Effector memory CD8-positive, alpha-beta T cell (primary cell): ENCODE measurements at regions not wholly inside any gene's neighbourhood (a gene's known extent, or its start where the extent isn't known, plus 50 kb on each side); places are given as distances from the start of the nearest gene placed in this dataset.
A peak's percentile ranks its signal among the peaks of the same experiment; 100 is the strongest.
"Not testable (repeated sequence)": the region's sequence is repeated elsewhere in the genome, so short reads cannot be mapped to it uniquely, and the experiment has no call there.

Experiments used
- ATAC-seq: fragments of 150-1000 bp; cut with Tn5 transposase; replicated peaks from 2 replicates; pipeline ENCODE4 v1.10.0; 2021; ENCODE audit warnings: mild to moderate bottlenecking, moderate library complexity
- DNase-seq, 3 experiments: peaks; one replicate each; pipeline ENCODE4 v3.0.0; 2021
- H3K27ac Mint-ChIP-seq, 2 donors: one replicate each; pipeline ENCODE4 v1.8.0; 2022; ENCODE audit warnings: mild to moderate bottlenecking in 2 of 2, mixed read lengths in 2 of 2, moderate library complexity in 2 of 2
- H3K27me3 Mint-ChIP-seq, 2 donors: one replicate each; pipeline ENCODE4 v1.8.0; 2022; ENCODE audit warnings: mixed read lengths in 2 of 2
- H3K36me3 Mint-ChIP-seq: one replicate; pipeline ENCODE4 v1.8.0; 2022; ENCODE audit warnings: mild to moderate bottlenecking, moderate library complexity, mixed read lengths; ENCODE audit not compliant: insufficient read depth
- H3K4me1 Mint-ChIP-seq, 2 donors: one replicate each; pipeline ENCODE4 v1.8.0; 2022; ENCODE audit warnings: low read depth in 2 of 2, mixed read lengths in 2 of 2
- H3K4me3 Mint-ChIP-seq, 2 donors: one replicate each; pipeline ENCODE4 v1.8.0; 2022; ENCODE audit warnings: mild to moderate bottlenecking in 2 of 2, mixed read lengths in 2 of 2, moderate library complexity in 2 of 2
- H3K9me3 Mint-ChIP-seq, 2 donors: one replicate each; pipeline ENCODE4 v1.8.0; 2022; ENCODE audit warnings: mixed read lengths in 2 of 2

GRCh38 chr9:22170556-22170955 is 161.5 kb upstream of the CDKN2B start:
- no peaks in the 10 kb centered on the region for H3K4me1 Mint-ChIP-seq
- DNase-seq (no peak), ATAC-seq (no peak)
- no peaks in the 10 kb centered on the region for H3K9me3 Mint-ChIP-seq
- peaks cover 0 to 2% of the 10 kb centered on the region in 2 donors for H3K27me3 Mint-ChIP-seq
- no peak overlapping the region for H3K4me3 Mint-ChIP-seq
- H3K36me3 Mint-ChIP-seq = peaks cover 4% of the 10 kb centered on the region
- H3K27ac Mint-ChIP-seq = no peak overlapping the region

GRCh38 chr9:22170990-22171670 is 162.0 kb upstream of the CDKN2B start:
- no peak for ATAC-seq
- H3K9me3 Mint-ChIP-seq = no peaks in the 10 kb centered on the region
- no peak overlapping the region for H3K27ac Mint-ChIP-seq
- peaks cover 0 to 5% of the 10 kb centered on the region in 2 donors for H3K27me3 Mint-ChIP-seq
- DNase-seq = no peak
- peaks cover 0 to 5% of the 10 kb centered on the region in 2 donors for H3K4me1 Mint-ChIP-seq
- H3K36me3 Mint-ChIP-seq = peaks cover 4% of the 10 kb centered on the region
- no peak overlapping the region for H3K4me3 Mint-ChIP-seq

GRCh38 chr9:22171691-22172090 is 162.6 kb upstream of the CDKN2B start:
- peaks cover 4% of the 10 kb centered on the region for H3K36me3 Mint-ChIP-seq
- no peaks in the 10 kb centered on the region for H3K9me3 Mint-ChIP-seq
- peaks cover 0 to 11% of the 10 kb centered on the region in 2 donors for H3K27me3 Mint-ChIP-seq
- DNase-seq (no peak), ATAC-seq (no peak)
- no peak overlapping the region for H3K27ac Mint-ChIP-seq
- H3K4me3 Mint-ChIP-seq = no peak overlapping the region
- H3K4me1 Mint-ChIP-seq = peaks cover 2 to 9% of the 10 kb centered on the region in 2 donors

- H3K27me3 Mint-ChIP-seq = peaks cover 8 to 24% of the 10 kb centered on the region in 2 donors
- H3K27ac Mint-ChIP-seq = no peak overlapping the region
Observed at GRCh38 chr9:22173908-22174307, 164.8 kb upstream of the CDKN2B start.

GRCh38 chr9:22175972-22176545 is 167.0 kb upstream of the CDKN2B start:
- H3K27ac Mint-ChIP-seq = peak overlapping the region in 1 of 2 donors; percentile 12
- ATAC-seq (peak; percentile 19), DNase-seq (no peak)
- peaks cover 24 to 37% of the 10 kb centered on the region in 2 donors for H3K27me3 Mint-ChIP-seq
- H3K9me3 Mint-ChIP-seq = no peaks in the 10 kb centered on the region
- H3K36me3 Mint-ChIP-seq = no peaks in the 10 kb centered on the region
- H3K4me3 Mint-ChIP-seq = no peak overlapping the region
- peaks cover 2 to 9% of the 10 kb centered on the region in 2 donors for H3K4me1 Mint-ChIP-seq

More at GRCh38 chr9:22173908-22174307, 164.8 kb upstream of the CDKN2B start:
- no peaks in the 10 kb centered on the region for H3K9me3 Mint-ChIP-seq
- peaks cover 2 to 9% of the 10 kb centered on the region in 2 donors for H3K4me1 Mint-ChIP-seq
- ATAC-seq (no peak), DNase-seq (no peak)
- H3K36me3 Mint-ChIP-seq = no peaks in the 10 kb centered on the region
- H3K4me3 Mint-ChIP-seq = no peak overlapping the region

GRCh38 chr9:22181021-22181420 is 171.9 kb upstream of the CDKN2B start:
- not testable (repeated sequence) for ATAC-seq, H3K4me1 Mint-ChIP-seq, DNase-seq, H3K27ac Mint-ChIP-seq, H3K4me3 Mint-ChIP-seq, H3K9me3 Mint-ChIP-seq, H3K36me3 Mint-ChIP-seq
- H3K27me3 Mint-ChIP-seq = peaks cover 37 to 42% of the 10 kb centered on the region in 2 donors

- no peak for ATAC-seq
- Mint-ChIP-seq H3K27me3 (peaks cover 15 to 18% of the 10 kb centered on the region in 2 donors), H3K36me3 (no peaks in the 10 kb centered on the region), H3K9me3 (no peaks in the 10 kb centered on the region), H3K4me3 (no peak overlapping the region), H3K27ac (no peak overlapping the region), H3K4me1 (no peaks in the 10 kb centered on the region)
- DNase-seq = no peak
Observed at GRCh38 chr9:22189471-22189870, 180.4 kb upstream of the CDKN2B start.

- H3K4me3 Mint-ChIP-seq, H3K27ac Mint-ChIP-seq, DNase-seq, H3K36me3 Mint-ChIP-seq, H3K4me1 Mint-ChIP-seq, H3K9me3 Mint-ChIP-seq: not testable (repeated sequence)
- peak; percentile 21 for ATAC-seq
- H3K27me3 Mint-ChIP-seq = peaks cover 14 to 29% of the 10 kb centered on the region in 2 donors
Observed at GRCh38 chr9:22197000-22197399, 187.9 kb upstream of the CDKN2B start.

GRCh38 chr9:22198681-22199080 is 189.6 kb upstream of the CDKN2B start:
- Mint-ChIP-seq H3K4me1 (peaks cover 0 to 3% of the 10 kb centered on the region in 2 donors), H3K27ac (no peak overlapping the region), H3K27me3 (peaks cover 23 to 36% of the 10 kb centered on the region in 2 donors), H3K4me3 (no peak overlapping the region), H3K36me3 (no peaks in the 10 kb centered on the region), H3K9me3 (no peaks in the 10 kb centered on the region)
- ATAC-seq = no peak
- DNase-seq = no peak

GRCh38 chr9:22201256-22201655 is 192.2 kb upstream of the CDKN2B start:
- H3K9me3 Mint-ChIP-seq = no peaks in the 10 kb centered on the region
- peaks cover 25 to 26% of the 10 kb centered on the region in 2 donors for H3K27me3 Mint-ChIP-seq
- no peaks in the 10 kb centered on the region for H3K36me3 Mint-ChIP-seq
- no peak for ATAC-seq
- no peak overlapping the region for H3K27ac Mint-ChIP-seq
- peaks cover 0 to 3% of the 10 kb centered on the region in 2 donors for H3K4me1 Mint-ChIP-seq
- DNase-seq = no peak
- no peak overlapping the region for H3K4me3 Mint-ChIP-seq

- peaks cover 11 to 18% of the 10 kb centered on the region in 2 donors for H3K27me3 Mint-ChIP-seq
- ATAC-seq = no peak
- H3K4me1 Mint-ChIP-seq = peaks cover 5 to 6% of the 10 kb centered on the region in 2 donors
- no peak for DNase-seq
- H3K36me3 Mint-ChIP-seq = no peaks in the 10 kb centered on the region
- no peaks in the 10 kb centered on the region for H3K9me3 Mint-ChIP-seq
- no peak overlapping the region for H3K4me3 Mint-ChIP-seq
- no peak overlapping the region for H3K27ac Mint-ChIP-seq
Observed at GRCh38 chr9:22203371-22204138, 194.4 kb upstream of the CDKN2B start.

GRCh38 chr9:22204240-22204639 is 195.1 kb upstream of the CDKN2B start:
- Mint-ChIP-seq H3K36me3 (no peaks in the 10 kb centered on the region), H3K4me1 (peaks cover 12 to 13% of the 10 kb centered on the region in 2 donors), H3K9me3 (no peaks in the 10 kb centered on the region), H3K27ac (no peak overlapping the region), H3K27me3 (peaks cover 11 to 18% of the 10 kb centered on the region in 2 donors), H3K4me3 (no peak overlapping the region)
- no peak for DNase-seq
- no peak for ATAC-seq

- H3K27ac Mint-ChIP-seq = no peak overlapping the region
- DNase-seq (no peak), ATAC-seq (no peak)
- H3K27me3 Mint-ChIP-seq = peaks cover 7 to 11% of the 10 kb centered on the region in 2 donors
- peaks cover 13 to 14% of the 10 kb centered on the region in 2 donors for H3K4me1 Mint-ChIP-seq
- no peaks in the 10 kb centered on the region for H3K36me3 Mint-ChIP-seq
- no peaks in the 10 kb centered on the region for H3K9me3 Mint-ChIP-seq
- H3K4me3 Mint-ChIP-seq = no peak overlapping the region
Observed at GRCh38 chr9:22206833-22207232, 197.7 kb upstream of the CDKN2B start.
